Lower leg skin (tissue), 4 donors: ENCODE measurements at regions not wholly inside any gene's neighbourhood (a gene's known extent, or its start where the extent isn't known, plus 50 kb on each side); places are given as distances from the start of the nearest gene placed in this dataset.

Source experiments
- DNase-seq, 2 donors: peaks; one replicate each; pipeline ENCODE4 v3.0.0-alpha.2; 2019; ENCODE audit warnings: low spot score in 2 of 2
- H3K4me3 ChIP-seq: fragments of 200-600 bp; sonication (generic); 2 replicates; pipeline ENCODE4 v1.5.1; 2017; ENCODE audit warnings: mild to moderate bottlenecking, low read depth; ENCODE audit not compliant: poor library complexity, severe bottlenecking
- CTCF ChIP-seq, 3 donors: fragments of 450-650 bp; IDR thresholded peaks; one replicate each; pipeline ENCODE4 v1.5.1; 2016; ENCODE audit warnings: antibody characterized with exemption in 3 of 3, mild to moderate bottlenecking in 3 of 3, moderate library complexity in 2 of 3
- POLR2A ChIP-seq, 2 donors: fragments of 450-650 bp; IDR thresholded peaks; one replicate each; pipeline ENCODE4 v1.6.1; 2016 to 2017; ENCODE audit warnings: antibody characterized with exemption in 2 of 2, mild to moderate bottlenecking in 1 of 2, moderate library complexity in 1 of 2
- WGBS, 2 donors: methylation state at CpG; one replicate each; pipeline ENCODE4 v1.1.5; 2018; 5-methylcytosine and 5-hydroxymethylcytosine counted together
- intact Hi-C: fragments of 100-400 bp; cut with DNase I; formaldehyde crosslinking; loops from one replicate; pipeline ENCODE4 v1.15.0; 2023; ENCODE audit warnings: low total_unique reads

GRCh38 chr13:112248406-112248760 is 127.8 kb upstream of the SPACA7 start:
- intact Hi-C loops = no loop called here
- DNase-seq = peak in 1 of 2 donors; percentile 45
- 74 to 77% methylated on average over 8 of the region's 8 CpGs for WGBS, 2 donors
- TF ChIP-seq POLR2A (IDR thresholded peaks at IDR 0.05) (no peak), CTCF (IDR thresholded peaks at IDR 0.05) (no peak)
- no peak overlapping the region for H3K4me3 ChIP-seq

- TF ChIP-seq POLR2A (IDR thresholded peaks at IDR 0.05) (no peak), CTCF (IDR thresholded peaks at IDR 0.05) (no peak)
- DNase-seq = peak; percentile 6 to 49
- WGBS, 2 donors = 78 to 80% methylated on average over 23 to 25 of the region's 25 CpGs
- intact Hi-C loops = no loop called here
- H3K4me3 ChIP-seq = no peak overlapping the region
Measured at GRCh38 chr13:112248862-112249592, 127.1 kb upstream of the SPACA7 start.

GRCh38 chr13:112249644-112250610 is 126.2 kb upstream of the SPACA7 start:
- peak; percentile 7 to 70 for DNase-seq
- no peak overlapping the region for H3K4me3 ChIP-seq
- TF ChIP-seq POLR2A (IDR thresholded peaks at IDR 0.05) = no peak
- TF ChIP-seq CTCF (IDR thresholded peaks at IDR 0.05) = no peak
- 81% methylated on average over 38 to 39 of the region's 39 CpGs for WGBS, 2 donors
- intact Hi-C loops = no loop called here

- intact Hi-C loops = no loop called here
- TF ChIP-seq CTCF (IDR thresholded peaks at IDR 0.05) (no peak), POLR2A (IDR thresholded peaks at IDR 0.05) (no peak)
- WGBS, 2 donors = 85 to 89% methylated on average over 22 of the region's 22 CpGs
- DNase-seq = peak; percentile 4 to 68
- H3K4me3 ChIP-seq = no peak overlapping the region
Measured at GRCh38 chr13:112250788-112251445, 125.2 kb upstream of the SPACA7 start.

GRCh38 chr13:112251930-112252585 is 124.1 kb upstream of the SPACA7 start:
- DNase-seq = peak; percentile 6 to 48

More at GRCh38 chr13:112251930-112252585, 124.1 kb upstream of the SPACA7 start:
- intact Hi-C loops = no loop called here
- no peak for TF ChIP-seq CTCF (IDR thresholded peaks at IDR 0.05)
- TF ChIP-seq POLR2A (IDR thresholded peaks at IDR 0.05) = no peak
- H3K4me3 ChIP-seq = no peak overlapping the region
- WGBS, 2 donors = 80 to 83% methylated on average over 27 of the region's 27 CpGs
